Activated naive CD4-positive, alpha-beta T cell treated with anti-CD3 and anti-CD28 coated beads, Interleukin-2, amount 50 U/mL, for 72 hours (primary cell): ENCODE measurements at regions not wholly inside any gene's neighbourhood (a gene's known extent, or its start where the extent isn't known, plus 50 kb on each side); places are given as distances from the start of the nearest gene placed in this dataset.
"Not testable (repeated sequence)": the region's sequence is repeated elsewhere in the genome, so short reads cannot be mapped to it uniquely, and the experiment has no call there.

Experiments used
- ATAC-seq, 2 donors: fragments of 150-1000 bp; cut with Tn5 transposase; 2 replicates each; pipeline ENCODE4 v1.10.0; 2021; ENCODE audit warnings: mild to moderate bottlenecking in 2 of 2, moderate library complexity in 2 of 2
- DNase-seq, 2 donors: peaks; one replicate each; pipeline ENCODE4 v3.0.0; 2021 to 2022; ENCODE audit warnings: low spot score in 2 of 2
- H3K27ac Mint-ChIP-seq, 2 donors: one replicate each; pipeline ENCODE4 v1.8.0; 2022; ENCODE audit warnings: mild to moderate bottlenecking in 2 of 2, mixed read lengths in 2 of 2
- H3K36me3 Mint-ChIP-seq, 2 donors: one replicate each; pipeline ENCODE4 v1.8.0; 2022; ENCODE audit warnings: mixed read lengths in 2 of 2
- H3K9me3 Mint-ChIP-seq, 2 donors: one replicate each; pipeline ENCODE4 v1.8.0; 2022; ENCODE audit warnings: mixed read lengths in 2 of 2

GRCh38 chr1:187692799-187693198 is 864.0 kb downstream of the PLA2G4A start:
- DNase-seq (no peak), ATAC-seq (no peak)
- H3K9me3 Mint-ChIP-seq, result peaks cover 9 to 13% of the 10 kb centered on the region in 2 donors
- no peaks in the 10 kb centered on the region for H3K36me3 Mint-ChIP-seq
- H3K27ac Mint-ChIP-seq, result no peak overlapping the region

GRCh38 chr1:187696073-187696472 is 867.3 kb downstream of the PLA2G4A start:
- no peak for DNase-seq
- H3K27ac Mint-ChIP-seq, result no peak overlapping the region
- ATAC-seq, result no peak
- H3K36me3 Mint-ChIP-seq, result no peaks in the 10 kb centered on the region
- peaks cover 5 to 16% of the 10 kb centered on the region in 2 donors for H3K9me3 Mint-ChIP-seq

GRCh38 chr1:187703138-187704130 is 874.7 kb downstream of the PLA2G4A start:
- H3K36me3 Mint-ChIP-seq, ATAC-seq, DNase-seq, H3K27ac Mint-ChIP-seq: not testable (repeated sequence)
- peaks cover 11 to 18% of the 10 kb centered on the region in 2 donors for H3K9me3 Mint-ChIP-seq

GRCh38 chr1:187714470-187714869 is 885.7 kb downstream of the PLA2G4A start:
- DNase-seq, result no peak
- Mint-ChIP-seq H3K27ac (no peak overlapping the region), H3K9me3 (peaks cover 11 to 14% of the 10 kb centered on the region in 2 donors)

GRCh38 chr1:187715483-187715882 is 886.7 kb downstream of the PLA2G4A start:
- DNase-seq, result no peak
- Mint-ChIP-seq H3K36me3 (no peaks in the 10 kb centered on the region), H3K9me3 (peaks cover 11 to 14% of the 10 kb centered on the region in 2 donors), H3K27ac (no peak overlapping the region)
- no peak for ATAC-seq

More at GRCh38 chr1:187714470-187714869, 885.7 kb downstream of the PLA2G4A start:
- no peak for ATAC-seq
- no peaks in the 10 kb centered on the region for H3K36me3 Mint-ChIP-seq

GRCh38 chr1:187716160-187716559 is 887.4 kb downstream of the PLA2G4A start:
- no peak overlapping the region for H3K27ac Mint-ChIP-seq
- DNase-seq (no peak), ATAC-seq (no peak)
- H3K36me3 Mint-ChIP-seq, result no peaks in the 10 kb centered on the region
- H3K9me3 Mint-ChIP-seq, result peaks cover 6 to 10% of the 10 kb centered on the region in 2 donors

- Mint-ChIP-seq H3K9me3 (peaks cover 5 to 7% of the 10 kb centered on the region in 2 donors), H3K36me3 (no peaks in the 10 kb centered on the region), H3K27ac (no peak overlapping the region)
- DNase-seq (no peak), ATAC-seq (no peak)
Measured at GRCh38 chr1:187718527-187718926, 889.8 kb downstream of the PLA2G4A start.

GRCh38 chr1:187721216-187721615 is 892.5 kb downstream of the PLA2G4A start:
- Mint-ChIP-seq H3K9me3 (peaks cover 5 to 7% of the 10 kb centered on the region in 2 donors), H3K27ac (no peak overlapping the region), H3K36me3 (no peaks in the 10 kb centered on the region)
- no peak for DNase-seq
- ATAC-seq, result no peak

- Mint-ChIP-seq H3K36me3 (no peaks in the 10 kb centered on the region), H3K9me3 (peaks cover 0 to 3% of the 10 kb centered on the region in 2 donors), H3K27ac (no peak overlapping the region)
- ATAC-seq (no peak), DNase-seq (no peak)
Measured at GRCh38 chr1:187725216-187725615, 896.5 kb downstream of the PLA2G4A start.

- peaks cover 9 to 14% of the 10 kb centered on the region in 2 donors for H3K9me3 Mint-ChIP-seq
- H3K36me3 Mint-ChIP-seq, result no peaks in the 10 kb centered on the region
- no peak for DNase-seq
- no peak overlapping the region for H3K27ac Mint-ChIP-seq
- ATAC-seq, result no peak
Measured at GRCh38 chr1:187733232-187733631, 904.5 kb downstream of the PLA2G4A start.

GRCh38 chr1:187734427-187734826 is 905.7 kb downstream of the PLA2G4A start:
- no peak overlapping the region for H3K27ac Mint-ChIP-seq
- DNase-seq (no peak), ATAC-seq (no peak)
- H3K36me3 Mint-ChIP-seq, result no peaks in the 10 kb centered on the region
- peaks cover 9 to 14% of the 10 kb centered on the region in 2 donors for H3K9me3 Mint-ChIP-seq

GRCh38 chr1:187744665-187745064 is 915.9 kb downstream of the PLA2G4A start:
- no peak for ATAC-seq
- no peaks in the 10 kb centered on the region for H3K36me3 Mint-ChIP-seq

GRCh38 chr1:187755536-187755935 is 926.8 kb downstream of the PLA2G4A start:
- peaks cover 6% of the 10 kb centered on the region in 2 donors for H3K9me3 Mint-ChIP-seq
- no peaks in the 10 kb centered on the region for H3K36me3 Mint-ChIP-seq
- H3K27ac Mint-ChIP-seq, result no peak overlapping the region
- DNase-seq, result no peak
- no peak for ATAC-seq

More at GRCh38 chr1:187744665-187745064, 915.9 kb downstream of the PLA2G4A start:
- Mint-ChIP-seq H3K9me3 (peaks cover 8 to 13% of the 10 kb centered on the region in 2 donors), H3K27ac (no peak overlapping the region)
- DNase-seq, result no peak

- H3K9me3 Mint-ChIP-seq, DNase-seq, ATAC-seq, H3K27ac Mint-ChIP-seq, H3K36me3 Mint-ChIP-seq: not testable (repeated sequence)
Measured at GRCh38 chr1:187756684-187757083, 927.9 kb downstream of the PLA2G4A start.

- ATAC-seq (no peak), DNase-seq (no peak)
- Mint-ChIP-seq H3K36me3 (no peaks in the 10 kb centered on the region), H3K9me3 (peaks cover 0 to 6% of the 10 kb centered on the region in 2 donors), H3K27ac (no peak overlapping the region)
Measured at GRCh38 chr1:187759825-187760333, 931.1 kb downstream of the PLA2G4A start.

- Mint-ChIP-seq H3K36me3 (peaks cover 0 to 4% of the 10 kb centered on the region in 2 donors), H3K9me3 (peaks cover under 1 to 15% of the 10 kb centered on the region in 2 donors), H3K27ac (no peak overlapping the region)
- ATAC-seq (no peak), DNase-seq (no peak)
Measured at GRCh38 chr1:187762118-187762517, 933.4 kb downstream of the PLA2G4A start.

GRCh38 chr1:187763465-187763864 is 934.7 kb downstream of the PLA2G4A start:
- DNase-seq, result no peak
- peaks cover 8 to 22% of the 10 kb centered on the region in 2 donors for H3K9me3 Mint-ChIP-seq
- H3K36me3 Mint-ChIP-seq, result peaks cover 0 to 4% of the 10 kb centered on the region in 2 donors
- no peak overlapping the region for H3K27ac Mint-ChIP-seq
- no peak for ATAC-seq
